Natural killer cell (primary cell): ENCODE measurements at regions not wholly inside any gene's neighbourhood (a gene's known extent, or its start where the extent isn't known, plus 50 kb on each side); places are given as distances from the start of the nearest gene placed in this dataset.

Experiments used
- ATAC-seq, 3 donors: fragments of 150-1000 bp in 2 of 3; fragments of 200-7000 bp in 1 of 3; cut with Tn5 transposase; 1 replicate in 1 of 3; 2 replicates in 2 of 3; pipeline ENCODE4 v1.10.0; 2021; ENCODE audit warnings: mild to moderate bottlenecking in 2 of 3, moderate library complexity in 2 of 3
- DNase-seq, 2 donors: peaks; one replicate each; pipeline versions ENCODE4 v3.0.0 to v3.0.0-alpha.2; 2013 to 2021; ENCODE audit warnings: mixed read lengths in 1 of 2
- H3K27ac ChIP-seq: one replicate; pipeline ENCODE4 v1.5.1; 2013; ENCODE audit warnings: mild to moderate bottlenecking, low read length
- H3K27me3 ChIP-seq: one replicate; pipeline ENCODE4 v1.6.1; 2013; ENCODE audit warnings: low read length; ENCODE audit not compliant: control insufficient read depth, insufficient read depth
- H3K36me3 ChIP-seq: one replicate; pipeline ENCODE4 v1.6.1; 2013; ENCODE audit warnings: low read length; ENCODE audit not compliant: control insufficient read depth, insufficient read depth
- H3K4me1 ChIP-seq: one replicate; pipeline ENCODE4 v1.6.1; 2013; ENCODE audit warnings: low read length; ENCODE audit not compliant: control insufficient read depth, insufficient read depth
- H3K4me3 ChIP-seq: one replicate; pipeline ENCODE4 v1.5.1; 2013; ENCODE audit warnings: low read length
- H3K9me3 ChIP-seq: one replicate; pipeline ENCODE4 v1.6.1; 2013; ENCODE audit warnings: low read length; ENCODE audit not compliant: control insufficient read depth, insufficient read depth
- H3K27ac Mint-ChIP-seq, 2 donors: one replicate each; pipeline ENCODE4 v1.8.0; 2022; ENCODE audit warnings: mild to moderate bottlenecking in 2 of 2, mixed read lengths in 2 of 2, moderate library complexity in 1 of 2
- H3K27me3 Mint-ChIP-seq, 2 donors: one replicate each; pipeline ENCODE4 v1.8.0; 2022; ENCODE audit warnings: low read depth in 2 of 2, mixed read lengths in 2 of 2
- H3K36me3 Mint-ChIP-seq: one replicate; pipeline ENCODE4 v1.8.0; 2022; ENCODE audit warnings: mixed read lengths
- H3K4me1 Mint-ChIP-seq, 2 donors: one replicate each; pipeline ENCODE4 v1.8.0; 2022; ENCODE audit warnings: mixed read lengths in 2 of 2
- H3K4me3 Mint-ChIP-seq: one replicate; pipeline ENCODE4 v1.8.0; 2022; ENCODE audit warnings: mild to moderate bottlenecking, moderate library complexity, mixed read lengths
- H3K9me3 Mint-ChIP-seq, 2 donors: one replicate each; pipeline ENCODE4 v1.8.0; 2022; ENCODE audit warnings: mixed read lengths in 2 of 2
- WGBS: methylation state at CpG from one replicate; pipeline ENCODE4 v1.1.7; 2013; ENCODE audit warnings: missing lambda C conversion rate; ENCODE audit not compliant: insufficient coverage; 5-methylcytosine and 5-hydroxymethylcytosine counted together
- intact Hi-C: fragments of 100-400 bp; cut with micrococcal nuclease; formaldehyde crosslinking; loops from one replicate; pipeline ENCODE4 v1.14.2; 2022
- TF ChIP-seq, protein P1 (sequence below): fragments of 200-600 bp; IDR thresholded peaks from one replicate; pipeline ENCODE4 v1.8.0; 2022; ENCODE audit warnings: antibody characterized with exemption

GRCh38 chr2:191607096-191607495 lies 70.8 kb upstream of the NABP1 start:
- no peak overlapping the region for H3K4me3 Mint-ChIP-seq
- 88% methylated on average over 1 of the region's 1 CpG for WGBS
- Histone ChIP-seq H3K27me3 (no peaks in the 10 kb centered on the region), H3K9me3 (no peaks in the 10 kb centered on the region), H3K4me1 (no peaks in the 10 kb centered on the region), H3K4me3 (no peak overlapping the region), H3K27ac (no peak overlapping the region), H3K36me3 (no peaks in the 10 kb centered on the region)
- H3K4me1 Mint-ChIP-seq, result no peaks in the 10 kb centered on the region
- intact Hi-C loops, result no loop called here
- no peak overlapping the region for H3K27ac Mint-ChIP-seq
- H3K9me3 Mint-ChIP-seq, result no peaks in the 10 kb centered on the region
- no peaks in the 10 kb centered on the region for H3K36me3 Mint-ChIP-seq
- TF ChIP-seq, protein P1, sequence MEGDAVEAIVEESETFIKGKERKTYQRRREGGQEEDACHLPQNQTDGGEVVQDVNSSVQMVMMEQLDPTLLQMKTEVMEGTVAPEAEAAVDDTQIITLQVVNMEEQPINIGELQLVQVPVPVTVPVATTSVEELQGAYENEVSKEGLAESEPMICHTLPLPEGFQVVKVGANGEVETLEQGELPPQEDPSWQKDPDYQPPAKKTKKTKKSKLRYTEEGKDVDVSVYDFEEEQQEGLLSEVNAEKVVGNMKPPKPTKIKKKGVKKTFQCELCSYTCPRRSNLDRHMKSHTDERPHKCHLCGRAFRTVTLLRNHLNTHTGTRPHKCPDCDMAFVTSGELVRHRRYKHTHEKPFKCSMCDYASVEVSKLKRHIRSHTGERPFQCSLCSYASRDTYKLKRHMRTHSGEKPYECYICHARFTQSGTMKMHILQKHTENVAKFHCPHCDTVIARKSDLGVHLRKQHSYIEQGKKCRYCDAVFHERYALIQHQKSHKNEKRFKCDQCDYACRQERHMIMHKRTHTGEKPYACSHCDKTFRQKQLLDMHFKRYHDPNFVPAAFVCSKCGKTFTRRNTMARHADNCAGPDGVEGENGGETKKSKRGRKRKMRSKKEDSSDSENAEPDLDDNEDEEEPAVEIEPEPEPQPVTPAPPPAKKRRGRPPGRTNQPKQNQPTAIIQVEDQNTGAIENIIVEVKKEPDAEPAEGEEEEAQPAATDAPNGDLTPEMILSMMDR, result no peak
- peaks cover 3 to 10% of the 10 kb centered on the region in 2 donors for H3K27me3 Mint-ChIP-seq
- DNase-seq (no peak), ATAC-seq (no peak)

DNA sequence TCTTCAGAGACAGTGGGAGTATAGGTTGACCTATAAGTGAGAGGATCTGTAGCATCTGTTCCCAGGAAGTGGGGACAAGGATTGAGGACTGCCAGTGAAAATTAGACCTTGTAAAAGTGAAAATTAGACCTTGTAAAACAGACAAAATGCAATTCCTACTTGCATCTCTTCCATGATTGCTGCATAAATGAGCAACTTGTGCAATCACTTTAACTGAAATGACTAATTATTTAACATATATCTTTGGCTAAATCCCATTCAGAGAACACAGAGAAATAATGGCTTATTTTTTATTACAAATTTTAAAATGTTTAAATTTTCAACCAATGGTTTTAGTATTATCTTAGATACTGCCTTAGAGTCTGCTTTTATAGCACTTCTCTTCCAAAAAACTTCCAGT lies 67.2 kb upstream of the NABP1 start:
- no peaks in the 10 kb centered on the region for H3K9me3 ChIP-seq
- Mint-ChIP-seq H3K27ac (no peak overlapping the region), H3K4me1 (no peaks in the 10 kb centered on the region), H3K36me3 (no peaks in the 10 kb centered on the region), H3K27me3 (peaks cover 3 to 18% of the 10 kb centered on the region in 2 donors), H3K9me3 (no peaks in the 10 kb centered on the region), H3K4me3 (no peak overlapping the region)
- intact Hi-C loops, result no loop called here
- H3K4me3 ChIP-seq, result no peak overlapping the region
- H3K36me3 ChIP-seq, result no peaks in the 10 kb centered on the region
- H3K4me1 ChIP-seq, result no peaks in the 10 kb centered on the region
- ATAC-seq (no peak), DNase-seq (no peak)
- TF ChIP-seq, protein P1, result no peak
- H3K27me3 ChIP-seq, result no peaks in the 10 kb centered on the region
- no peak overlapping the region for H3K27ac ChIP-seq

- Histone ChIP-seq H3K36me3 (no peaks in the 10 kb centered on the region), H3K4me1 (no peaks in the 10 kb centered on the region), H3K4me3 (no peak overlapping the region), H3K27ac (no peak overlapping the region), H3K27me3 (no peaks in the 10 kb centered on the region), H3K9me3 (no peaks in the 10 kb centered on the region)
- intact Hi-C loops, result no loop called here
- H3K27me3 Mint-ChIP-seq, result peaks cover 0 to 16% of the 10 kb centered on the region in 2 donors
- H3K36me3 Mint-ChIP-seq, result no peaks in the 10 kb centered on the region
- H3K9me3 Mint-ChIP-seq, result no peaks in the 10 kb centered on the region
- DNase-seq, result no peak
- 82% methylated on average over 3 of the region's 3 CpGs for whole genome bisulfite sequencing
- peaks cover 2 to 3% of the 10 kb centered on the region in 2 donors for H3K4me1 Mint-ChIP-seq
- ATAC-seq, result peak in 1 of 3 donors; percentile 43
- TF ChIP-seq, protein P1, result no peak
- H3K27ac Mint-ChIP-seq, result no peak overlapping the region
- H3K4me3 Mint-ChIP-seq, result no peak overlapping the region
Measured at GRCh38 chr2:191611614-191612013, 66.3 kb upstream of the NABP1 start.

GRCh38 chr2:191612496-191612895 lies 65.4 kb upstream of the NABP1 start:
- no peaks in the 10 kb centered on the region for H3K9me3 ChIP-seq
- Mint-ChIP-seq H3K36me3 (no peaks in the 10 kb centered on the region), H3K4me3 (no peak overlapping the region), H3K27me3 (peaks cover 0 to 8% of the 10 kb centered on the region in 2 donors), H3K4me1 (peaks cover 6 to 8% of the 10 kb centered on the region in 2 donors), H3K27ac (no peak overlapping the region), H3K9me3 (no peaks in the 10 kb centered on the region)
- 90% methylated on average over 1 of the region's 1 CpG for WGBS
- no peak for DNase-seq
- ATAC-seq, result no peak
- peaks cover 7% of the 10 kb centered on the region for H3K4me1 ChIP-seq
- no peaks in the 10 kb centered on the region for H3K36me3 ChIP-seq
- intact Hi-C loops, result no loop called here
- H3K4me3 ChIP-seq, result no peak overlapping the region
- H3K27ac ChIP-seq, result no peak overlapping the region
- TF ChIP-seq, protein P1, result no peak
- no peaks in the 10 kb centered on the region for H3K27me3 ChIP-seq
